ENCODE measurements at regions not wholly inside any gene's neighbourhood (a gene's known extent, or its start where the extent isn't known, plus 50 kb on each side); places are given as distances from the start of the nearest gene placed in this dataset.

- no peak for TF ChIP-seq CTCF (IDR thresholded peaks at IDR 0.05 in 4 of 5, conservative IDR thresholded peaks at IDR 0.05 in 1 of 5)
- TF ChIP-seq POLR2A (IDR thresholded peaks at IDR 0.05) = no peak
These were observed 380.1 kb downstream of the SOX11 start for GRCh38 chr2:6072276-6072675.

All from gastrocnemius medialis (tissue), 4 donors.